HG03175 (cell line): ENCODE measurements at regions not wholly inside any gene's neighbourhood (a gene's known extent, or its start where the extent isn't known, plus 50 kb on each side); places are given as distances from the start of the nearest gene placed in this dataset.

Experiments used
- ATAC-seq: cut with Tn5 transposase; IDR thresholded peaks from one replicate; pipeline ENCODE4 v1.9.1; 2021; ENCODE audit warnings: mild to moderate bottlenecking, moderate library complexity; ENCODE audit not compliant: unreplicated experiment

DNA sequence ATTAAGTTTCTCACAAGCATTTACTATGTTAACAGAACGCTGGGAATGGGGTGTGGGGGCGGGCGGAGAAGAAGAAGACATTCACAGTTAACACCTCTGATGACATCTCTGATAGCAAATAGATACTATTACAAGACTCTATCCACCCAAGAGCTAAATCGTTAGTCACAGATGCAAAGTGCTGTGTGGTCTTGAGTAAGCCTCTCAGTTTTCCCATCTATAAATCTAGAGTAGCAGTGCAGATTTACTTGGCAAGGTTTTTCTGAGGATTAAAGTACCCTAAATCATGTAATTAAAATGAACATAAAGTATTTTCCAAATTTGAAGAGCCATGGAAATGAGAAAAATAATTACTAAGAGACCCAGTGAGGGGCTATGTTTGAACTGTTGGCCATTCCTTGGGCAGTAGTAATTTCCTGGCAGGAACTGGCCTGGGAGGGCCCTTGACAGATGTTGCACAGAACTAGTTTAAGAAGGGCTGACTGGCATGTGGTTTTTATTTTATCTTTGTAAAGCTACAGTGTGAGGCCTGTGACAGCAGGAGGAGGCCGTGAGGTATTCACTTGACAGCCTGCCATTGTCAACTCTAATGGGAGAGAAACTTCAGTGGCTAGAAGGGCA, 58.7 kb upstream of the APOBEC4 start:
- no peak for ATAC-seq

- ATAC-seq, result no peak
These were observed 58.1 kb upstream of the APOBEC4 start for GRCh38 chr1:183711165-183711682.

DNA sequence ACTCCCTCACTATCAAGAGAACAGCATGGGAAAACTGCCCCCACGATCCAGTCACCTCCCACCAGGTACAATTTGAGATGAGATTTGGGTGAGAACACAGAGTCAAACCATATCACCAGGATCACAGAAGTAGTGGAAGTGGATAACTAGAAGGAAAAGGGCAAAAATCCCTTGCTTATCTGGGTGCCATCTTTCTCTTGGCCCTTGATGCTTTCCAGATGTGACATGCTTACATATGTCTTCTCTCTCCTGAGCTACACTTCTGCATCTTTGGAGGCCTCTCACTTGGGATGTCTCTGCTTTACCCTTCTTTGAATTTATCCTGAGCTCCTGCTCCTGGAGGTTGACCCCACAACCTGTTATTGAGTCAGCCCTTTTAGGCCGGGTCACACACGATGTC, 57.6 kb upstream of the APOBEC4 start:
- ATAC-seq, result no peak

- ATAC-seq, result no peak
These were observed 57.2 kb upstream of the APOBEC4 start for GRCh38 chr1:183710333-183710732.

- no peak for ATAC-seq
These were observed 51.0 kb upstream of the APOBEC4 start for GRCh38 chr1:183704131-183704530.
